ENCODE measurements at regions not wholly inside any gene's neighbourhood (a gene's known extent, or its start where the extent isn't known, plus 50 kb on each side); places are given as distances from the start of the nearest gene placed in this dataset.
"Not testable (repeated sequence)": the region's sequence is repeated elsewhere in the genome, so short reads cannot be mapped to it uniquely, and the experiment has no call there.

GRCh38 chr4:110344165-110344564 is 131.8 kb upstream of the ENPEP start:
- Histone ChIP-seq H3K27me3 (ENCODE audit: insufficient read depth, low read length, poor library complexity, severe bottlenecking) (no peaks in the 10 kb centered on the region), H3K9me2 (replicated peaks; ENCODE audit: low read depth, low read length) (no peaks in the 10 kb centered on the region), H2AFZ (ENCODE audit: low read length) (peak overlapping the region; percentile 44; the same call in 1 of the 2 replicates), H3K4me3 (ENCODE audit: low read length, poor library complexity, severe bottlenecking) (no peak overlapping the region), H3K36me3 (ENCODE audit: insufficient read depth, low read length) (no peaks in the 10 kb centered on the region), H3K4me2 (ENCODE audit: low read depth, low read length, poor library complexity, severe bottlenecking) (no peak overlapping the region), H4K20me1 (ENCODE audit: insufficient read depth, low read length, poor library complexity, severe bottlenecking) (no peaks in the 10 kb centered on the region), H3F3A (ENCODE audit: low read depth) (peaks cover 5% of the 10 kb centered on the region; the same call in 1 of the 2 replicates), H3K9me3 (ENCODE audit: insufficient read depth, low read depth, low read length) (no peaks in the 10 kb centered on the region; the same call in 1 of the 2 replicates), H3K9ac (ENCODE audit: low read depth, low read length, poor library complexity, severe bottlenecking) (no peak overlapping the region), H3K79me2 (ENCODE audit: insufficient read depth, low read length) (no peaks in the 10 kb centered on the region), H3K4me1 (ENCODE audit: insufficient read depth, low read length, poor library complexity, severe bottlenecking) (peaks cover 13% of the 10 kb centered on the region)
- TF ChIP-seq, protein P1, sequence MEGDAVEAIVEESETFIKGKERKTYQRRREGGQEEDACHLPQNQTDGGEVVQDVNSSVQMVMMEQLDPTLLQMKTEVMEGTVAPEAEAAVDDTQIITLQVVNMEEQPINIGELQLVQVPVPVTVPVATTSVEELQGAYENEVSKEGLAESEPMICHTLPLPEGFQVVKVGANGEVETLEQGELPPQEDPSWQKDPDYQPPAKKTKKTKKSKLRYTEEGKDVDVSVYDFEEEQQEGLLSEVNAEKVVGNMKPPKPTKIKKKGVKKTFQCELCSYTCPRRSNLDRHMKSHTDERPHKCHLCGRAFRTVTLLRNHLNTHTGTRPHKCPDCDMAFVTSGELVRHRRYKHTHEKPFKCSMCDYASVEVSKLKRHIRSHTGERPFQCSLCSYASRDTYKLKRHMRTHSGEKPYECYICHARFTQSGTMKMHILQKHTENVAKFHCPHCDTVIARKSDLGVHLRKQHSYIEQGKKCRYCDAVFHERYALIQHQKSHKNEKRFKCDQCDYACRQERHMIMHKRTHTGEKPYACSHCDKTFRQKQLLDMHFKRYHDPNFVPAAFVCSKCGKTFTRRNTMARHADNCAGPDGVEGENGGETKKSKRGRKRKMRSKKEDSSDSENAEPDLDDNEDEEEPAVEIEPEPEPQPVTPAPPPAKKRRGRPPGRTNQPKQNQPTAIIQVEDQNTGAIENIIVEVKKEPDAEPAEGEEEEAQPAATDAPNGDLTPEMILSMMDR (conservative IDR thresholded peaks at IDR 0.05; ENCODE audit: low read length) = peak; percentile 81
- no peak for TF ChIP-seq EZH2phosphoT487 (IDR thresholded peaks at IDR 0.05; ENCODE audit: borderline replicate concordance)

GRCh38 chr4:110343534-110343933 is 132.4 kb upstream of the ENPEP start:
- TF ChIP-seq, protein P1 (conservative IDR thresholded peaks at IDR 0.05; ENCODE audit: low read length) = no peak
- TF ChIP-seq EZH2phosphoT487 (IDR thresholded peaks at IDR 0.05; ENCODE audit: borderline replicate concordance) = no peak
- no peaks in the 10 kb centered on the region for H3K27me3 ChIP-seq (ENCODE audit: insufficient read depth, low read length, poor library complexity, severe bottlenecking)
- no peaks in the 10 kb centered on the region for H3K79me2 ChIP-seq (ENCODE audit: insufficient read depth, low read length)
- H2AFZ ChIP-seq (ENCODE audit: low read length) = no peak overlapping the region
- no peak overlapping the region for H3K9ac ChIP-seq (ENCODE audit: low read depth, low read length, poor library complexity, severe bottlenecking)
- H3K36me3 ChIP-seq (ENCODE audit: insufficient read depth, low read length) = no peaks in the 10 kb centered on the region
- no peaks in the 10 kb centered on the region; the same call in 1 of the 2 replicates for H3K9me3 ChIP-seq (ENCODE audit: insufficient read depth, low read depth, low read length)
- H3K4me2 ChIP-seq (ENCODE audit: low read depth, low read length, poor library complexity, severe bottlenecking) = no peak overlapping the region
- no peak overlapping the region for H3K4me3 ChIP-seq (ENCODE audit: low read length, poor library complexity, severe bottlenecking)
- no peaks in the 10 kb centered on the region for H4K20me1 ChIP-seq (ENCODE audit: insufficient read depth, low read length, poor library complexity, severe bottlenecking)
- H3F3A ChIP-seq (ENCODE audit: low read depth) = peaks cover 5% of the 10 kb centered on the region; the same call in 1 of the 2 replicates
- no peaks in the 10 kb centered on the region for H3K9me2 ChIP-seq (replicated peaks; ENCODE audit: low read depth, low read length)
- peaks cover 13% of the 10 kb centered on the region for H3K4me1 ChIP-seq (ENCODE audit: insufficient read depth, low read length, poor library complexity, severe bottlenecking)

- H3F3A ChIP-seq (ENCODE audit: low read depth); H3K9me2 ChIP-seq (replicated peaks; ENCODE audit: low read depth, low read length); H3K9me3 ChIP-seq (ENCODE audit: insufficient read depth, low read depth, low read length); H2AFZ ChIP-seq (ENCODE audit: low read length); H4K20me1 ChIP-seq (ENCODE audit: insufficient read depth, low read length, poor library complexity, severe bottlenecking); H3K36me3 ChIP-seq (ENCODE audit: insufficient read depth, low read length); H3K4me3 ChIP-seq (ENCODE audit: low read length, poor library complexity, severe bottlenecking); H3K79me2 ChIP-seq (ENCODE audit: insufficient read depth, low read length); H3K9ac ChIP-seq (ENCODE audit: low read depth, low read length, poor library complexity, severe bottlenecking); H3K27me3 ChIP-seq (ENCODE audit: insufficient read depth, low read length, poor library complexity, severe bottlenecking): not testable (repeated sequence)
- peak overlapping the region; percentile 15 for H3K4me2 ChIP-seq (ENCODE audit: low read depth, low read length, poor library complexity, severe bottlenecking)
- H3K4me1 ChIP-seq (ENCODE audit: insufficient read depth, low read length, poor library complexity, severe bottlenecking) = peaks cover 13% of the 10 kb centered on the region
These were observed 134.8 kb upstream of the ENPEP start for GRCh38 chr4:110341118-110341517.

GRCh38 chr4:110335399-110335798 is 137.0 kb upstream of the ELOVL6 start:
- no peaks in the 10 kb centered on the region for H3K9me2 ChIP-seq (replicated peaks; ENCODE audit: low read depth, low read length)
- no peak overlapping the region for H3K4me3 ChIP-seq (ENCODE audit: low read length, poor library complexity, severe bottlenecking)
- H3K27me3 ChIP-seq (ENCODE audit: insufficient read depth, low read length, poor library complexity, severe bottlenecking) = no peaks in the 10 kb centered on the region
- TF ChIP-seq EZH2phosphoT487 (IDR thresholded peaks at IDR 0.05; ENCODE audit: borderline replicate concordance) = no peak
- TF ChIP-seq, protein P1 (conservative IDR thresholded peaks at IDR 0.05; ENCODE audit: low read length) = no peak
- H3K9me3 ChIP-seq (ENCODE audit: insufficient read depth, low read depth, low read length) = no peaks in the 10 kb centered on the region; the same call in 1 of the 2 replicates
- no peaks in the 10 kb centered on the region for H3K79me2 ChIP-seq (ENCODE audit: insufficient read depth, low read length)
- H3K36me3 ChIP-seq (ENCODE audit: insufficient read depth, low read length) = no peaks in the 10 kb centered on the region
- H3F3A ChIP-seq (ENCODE audit: low read depth) = no peaks in the 10 kb centered on the region
- no peak overlapping the region for H3K9ac ChIP-seq (ENCODE audit: low read depth, low read length, poor library complexity, severe bottlenecking)
- no peak overlapping the region for H3K4me2 ChIP-seq (ENCODE audit: low read depth, low read length, poor library complexity, severe bottlenecking)
- H2AFZ ChIP-seq (ENCODE audit: low read length) = no peak overlapping the region
- H4K20me1 ChIP-seq (ENCODE audit: insufficient read depth, low read length, poor library complexity, severe bottlenecking) = no peaks in the 10 kb centered on the region
- no peaks in the 10 kb centered on the region for H3K4me1 ChIP-seq (ENCODE audit: insufficient read depth, low read length, poor library complexity, severe bottlenecking)
